HepG2 (cell line): ENCODE measurements at regions not wholly inside any gene's neighbourhood (a gene's known extent, or its start where the extent isn't known, plus 50 kb on each side); places are given as distances from the start of the nearest gene placed in this dataset.
"Not testable (repeated sequence)": the region's sequence is repeated elsewhere in the genome, so short reads cannot be mapped to it uniquely, and the experiment has no call there.

Source experiments
- CTCF ChIP-seq: sonication (generic); formaldehyde crosslinking; IDR thresholded peaks from 2 replicates; pipeline ENCODE4 v1.5.0; 2020; ENCODE audit warnings: mild to moderate bottlenecking, missing genetic modification reagents, moderate library complexity
- MAX ChIP-seq: IDR thresholded peaks from 2 replicates; pipeline ENCODE4 v1.6.1; 2012; ENCODE audit warnings: inconsistent platforms
- MTA1 ChIP-seq: sonication (generic); formaldehyde crosslinking; IDR thresholded peaks from 2 replicates; pipeline ENCODE4 v1.4.0; 2020; ENCODE audit warnings: missing genetic modification reagents, mild to moderate bottlenecking, borderline replicate concordance
- MYC ChIP-seq: sonication (generic); formaldehyde crosslinking; IDR thresholded peaks from 2 replicates; pipeline ENCODE4 v1.9.0; 2021; ENCODE audit warnings: missing genetic modification reagents, borderline replicate concordance
- PHF8 ChIP-seq: sonication (generic); formaldehyde crosslinking; IDR thresholded peaks from 2 replicates; pipeline ENCODE4 v1.5.0; 2020; ENCODE audit warnings: missing genetic modification reagents
- SP4 ChIP-seq: sonication (generic); formaldehyde crosslinking; IDR thresholded peaks from 2 replicates; pipeline ENCODE4 v1.8.1; 2023; ENCODE audit warnings: mild to moderate bottlenecking, missing genetic modification reagents
- TCF7 ChIP-seq: sonication (generic); IDR thresholded peaks from 2 replicates; pipeline ENCODE4 v1.6.1; 2016; ENCODE audit warnings: antibody characterized with exemption, low read depth
- ZNF224 ChIP-seq: sonication (generic); formaldehyde crosslinking; IDR thresholded peaks from 2 replicates; pipeline ENCODE4 v1.5.0; 2020; ENCODE audit warnings: mild to moderate bottlenecking, missing genetic modification reagents
- ZNF24 ChIP-seq: fragments of 450-650 bp; IDR thresholded peaks from 2 replicates; pipeline ENCODE4 v1.6.1; 2017; ENCODE audit warnings: antibody characterized with exemption, mild to moderate bottlenecking
- ZNF687 ChIP-seq: sonication (generic); formaldehyde crosslinking; IDR thresholded peaks from 2 replicates; pipeline ENCODE4 v1.5.1; 2020; ENCODE audit warnings: mild to moderate bottlenecking, missing genetic modification reagents, moderate library complexity
- TF ChIP-seq, protein P1 (sequence below): sonication (generic); formaldehyde crosslinking; IDR thresholded peaks from 2 replicates; pipeline ENCODE4 v1.4.0; 2020; ENCODE audit warnings: missing genetic modification reagents
- TF ChIP-seq, protein P2 (sequence below), 2 experiments: sonication (generic) in 1 of 2; formaldehyde crosslinking in 1 of 2; IDR thresholded peaks; 2 replicates each; pipeline versions ENCODE4 v1.4.0 to v1.6.1; 2018 to 2020; ENCODE audit warnings: missing genetic modification reagents in 2 of 2, borderline replicate concordance in 1 of 2, low read depth in 1 of 2, mild to moderate bottlenecking in 1 of 2, missing biosample characterization in 1 of 2

- TF ChIP-seq SP4 (CRISPR knock-in tag); MAX; ZNF224 (CRISPR knock-in tag); MTA1 (CRISPR knock-in tag); CTCF (CRISPR knock-in tag); ZNF687 (CRISPR knock-in tag); TCF7; PHF8; ZNF24: not testable (repeated sequence)
- TF ChIP-seq, protein P1, sequence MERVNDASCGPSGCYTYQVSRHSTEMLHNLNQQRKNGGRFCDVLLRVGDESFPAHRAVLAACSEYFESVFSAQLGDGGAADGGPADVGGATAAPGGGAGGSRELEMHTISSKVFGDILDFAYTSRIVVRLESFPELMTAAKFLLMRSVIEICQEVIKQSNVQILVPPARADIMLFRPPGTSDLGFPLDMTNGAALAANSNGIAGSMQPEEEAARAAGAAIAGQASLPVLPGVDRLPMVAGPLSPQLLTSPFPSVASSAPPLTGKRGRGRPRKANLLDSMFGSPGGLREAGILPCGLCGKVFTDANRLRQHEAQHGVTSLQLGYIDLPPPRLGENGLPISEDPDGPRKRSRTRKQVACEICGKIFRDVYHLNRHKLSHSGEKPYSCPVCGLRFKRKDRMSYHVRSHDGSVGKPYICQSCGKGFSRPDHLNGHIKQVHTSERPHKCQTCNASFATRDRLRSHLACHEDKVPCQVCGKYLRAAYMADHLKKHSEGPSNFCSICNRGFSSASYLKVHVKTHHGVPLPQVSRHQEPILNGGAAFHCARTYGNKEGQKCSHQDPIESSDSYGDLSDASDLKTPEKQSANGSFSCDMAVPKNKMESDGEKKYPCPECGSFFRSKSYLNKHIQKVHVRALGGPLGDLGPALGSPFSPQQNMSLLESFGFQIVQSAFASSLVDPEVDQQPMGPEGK (CRISPR knock-in tag), result not testable (repeated sequence)
- 0 out of 2 replicates have a peak, but pooled peaks have one; percentile 5 for TF ChIP-seq MYC (CRISPR knock-in tag)
- TF ChIP-seq, protein P2, sequence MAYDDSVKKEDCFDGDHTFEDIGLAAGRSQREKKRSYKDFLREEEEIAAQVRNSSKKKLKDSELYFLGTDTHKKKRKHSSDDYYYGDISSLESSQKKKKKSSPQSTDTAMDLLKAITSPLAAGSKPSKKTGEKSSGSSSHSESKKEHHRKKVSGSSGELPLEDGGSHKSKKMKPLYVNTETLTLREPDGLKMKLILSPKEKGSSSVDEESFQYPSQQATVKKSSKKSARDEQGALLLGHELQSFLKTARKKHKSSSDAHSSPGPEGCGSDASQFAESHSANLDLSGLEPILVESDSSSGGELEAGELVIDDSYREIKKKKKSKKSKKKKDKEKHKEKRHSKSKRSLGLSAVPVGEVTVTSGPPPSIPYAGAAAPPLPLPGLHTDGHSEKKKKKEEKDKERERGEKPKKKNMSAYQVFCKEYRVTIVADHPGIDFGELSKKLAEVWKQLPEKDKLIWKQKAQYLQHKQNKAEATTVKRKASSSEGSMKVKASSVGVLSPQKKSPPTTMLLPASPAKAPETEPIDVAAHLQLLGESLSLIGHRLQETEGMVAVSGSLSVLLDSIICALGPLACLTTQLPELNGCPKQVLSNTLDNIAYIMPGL (CRISPR knock-in tag; IDR thresholded peaks at IDR 0.05; ENCODE audit: borderline replicate concordance in 1 of 2, low read depth in 1 of 2), result not testable (repeated sequence)
Measured at GRCh38 chr16:21517263-21517662, 82.1 kb upstream of the METTL9 start.
